Suprapubic skin (tissue), 4 donors: ENCODE measurements at regions not wholly inside any gene's neighbourhood (a gene's known extent, or its start where the extent isn't known, plus 50 kb on each side); places are given as distances from the start of the nearest gene placed in this dataset.

ENCODE experiments used
- DNase-seq, 2 donors: peaks; one replicate each; pipeline ENCODE4 v3.0.0-alpha.2; 2019; ENCODE audit warnings: low spot score in 2 of 2
- H3K27ac ChIP-seq: fragments of 200-600 bp; sonication (generic); one replicate; pipeline ENCODE4 v1.5.1; 2019
- H3K27me3 ChIP-seq: fragments of 200-600 bp; sonication (generic); one replicate; pipeline ENCODE4 v1.5.1; 2019
- H3K36me3 ChIP-seq: fragments of 200-600 bp; sonication (generic); one replicate; pipeline ENCODE4 v1.5.1; 2019
- H3K4me1 ChIP-seq: fragments of 200-600 bp; sonication (generic); one replicate; pipeline ENCODE4 v1.5.1; 2019
- H3K4me3 ChIP-seq: fragments of 200-600 bp; sonication (generic); one replicate; pipeline ENCODE4 v1.5.1; 2019; ENCODE audit warnings: mild to moderate bottlenecking
- H3K9me3 ChIP-seq: fragments of 200-600 bp; sonication (generic); one replicate; pipeline ENCODE4 v1.5.1; 2019
- CTCF ChIP-seq, 2 donors: fragments of 200-600 bp in 1 of 2; fragments of 450-650 bp in 1 of 2; sonication (generic) in 1 of 2; IDR thresholded peaks; one replicate each; pipeline ENCODE4 v1.5.1; 2016 to 2019; ENCODE audit warnings: antibody characterized with exemption in 2 of 2, mild to moderate bottlenecking in 1 of 2, moderate library complexity in 1 of 2
- EP300 ChIP-seq: sonication (generic); formaldehyde crosslinking; IDR thresholded peaks from one replicate; pipeline ENCODE4 v1.6.1; 2017; ENCODE audit warnings: antibody characterized with exemption
- POLR2A ChIP-seq, 2 donors: fragments of 450-650 bp; IDR thresholded peaks; one replicate each; pipeline ENCODE4 v1.6.1; 2017; ENCODE audit warnings: antibody characterized with exemption in 2 of 2, mild to moderate bottlenecking in 2 of 2, moderate library complexity in 2 of 2
- POLR2AphosphoS5 ChIP-seq, 3 donors: sonication (generic); formaldehyde crosslinking; IDR thresholded peaks; one replicate each; pipeline ENCODE4 v1.6.1; 2017; ENCODE audit warnings: antibody characterized with exemption in 3 of 3
- WGBS: methylation state at CpG from one replicate; pipeline ENCODE4 v1.1.5; 2018; 5-methylcytosine and 5-hydroxymethylcytosine counted together

- no peak for TF ChIP-seq CTCF (IDR thresholded peaks at IDR 0.05)
- no peaks in the 10 kb centered on the region for H3K9me3 ChIP-seq
- no peaks in the 10 kb centered on the region for H3K27me3 ChIP-seq
- H3K27ac ChIP-seq: no peak overlapping the region
- no peak overlapping the region for H3K4me3 ChIP-seq
- H3K36me3 ChIP-seq: no peaks in the 10 kb centered on the region
- 55% methylated on average over 8 of the region's 8 CpGs for WGBS
- no peak for DNase-seq
- peaks cover 15% of the 10 kb centered on the region for H3K4me1 ChIP-seq
These were observed 119.1 kb upstream of the JCAD start for GRCh38 chr10:30178356-30178964.

GRCh38 chr10:30176776-30177533 lies 117.6 kb upstream of the JCAD start:
- no peak overlapping the region for H3K27ac ChIP-seq
- no peak overlapping the region for H3K4me3 ChIP-seq
- 79% methylated on average over 10 of the region's 10 CpGs for WGBS
- no peaks in the 10 kb centered on the region for H3K27me3 ChIP-seq
- TF ChIP-seq EP300: no peak
- no peak for TF ChIP-seq POLR2AphosphoS5 (IDR thresholded peaks at IDR 0.05)
- TF ChIP-seq POLR2A (IDR thresholded peaks at IDR 0.05): no peak
- TF ChIP-seq CTCF (IDR thresholded peaks at IDR 0.05): no peak
- no peaks in the 10 kb centered on the region for H3K36me3 ChIP-seq
- no peaks in the 10 kb centered on the region for H3K9me3 ChIP-seq
- peaks cover 2% of the 10 kb centered on the region for H3K4me1 ChIP-seq
- no peak for DNase-seq

GRCh38 chr10:30176182-30176581 lies 116.8 kb upstream of the JCAD start:
- TF ChIP-seq POLR2AphosphoS5 (IDR thresholded peaks at IDR 0.05): no peak
- no peak for TF ChIP-seq CTCF (IDR thresholded peaks at IDR 0.05)
- no peak for TF ChIP-seq POLR2A (IDR thresholded peaks at IDR 0.05)
- no peak for TF ChIP-seq EP300
- whole genome bisulfite sequencing: 91% methylated on average over 9 of the region's 9 CpGs
- H3K27me3 ChIP-seq: no peaks in the 10 kb centered on the region
- H3K9me3 ChIP-seq: no peaks in the 10 kb centered on the region
- H3K4me3 ChIP-seq: no peak overlapping the region
- no peaks in the 10 kb centered on the region for H3K36me3 ChIP-seq
- no peaks in the 10 kb centered on the region for H3K4me1 ChIP-seq
- no peak overlapping the region for H3K27ac ChIP-seq
- no peak for DNase-seq

GRCh38 chr10:30172673-30173072 lies 113.3 kb upstream of the JCAD start:
- no peaks in the 10 kb centered on the region for H3K27me3 ChIP-seq
- H3K4me1 ChIP-seq: no peaks in the 10 kb centered on the region
- H3K27ac ChIP-seq: no peak overlapping the region
- no peak for DNase-seq
- TF ChIP-seq EP300 (no peak), POLR2A (IDR thresholded peaks at IDR 0.05) (no peak), CTCF (IDR thresholded peaks at IDR 0.05) (no peak), POLR2AphosphoS5 (IDR thresholded peaks at IDR 0.05) (no peak)
- no peak overlapping the region for H3K4me3 ChIP-seq
- 68% methylated on average over 7 of the region's 7 CpGs for WGBS
- no peaks in the 10 kb centered on the region for H3K9me3 ChIP-seq
- no peaks in the 10 kb centered on the region for H3K36me3 ChIP-seq

GRCh38 chr10:30172091-30172490 lies 112.7 kb upstream of the JCAD start:
- no peaks in the 10 kb centered on the region for H3K4me1 ChIP-seq
- H3K4me3 ChIP-seq: no peak overlapping the region
- H3K36me3 ChIP-seq: no peaks in the 10 kb centered on the region
- 79% methylated on average over 4 of the region's 4 CpGs for WGBS
- DNase-seq: no peak
- H3K27ac ChIP-seq: no peak overlapping the region
- no peaks in the 10 kb centered on the region for H3K27me3 ChIP-seq
- H3K9me3 ChIP-seq: no peaks in the 10 kb centered on the region
- TF ChIP-seq POLR2A (IDR thresholded peaks at IDR 0.05) (no peak), POLR2AphosphoS5 (IDR thresholded peaks at IDR 0.05) (no peak), EP300 (no peak), CTCF (IDR thresholded peaks at IDR 0.05) (no peak)
